H7 (cell line): ENCODE measurements at regions not wholly inside any gene's neighbourhood (a gene's known extent, or its start where the extent isn't known, plus 50 kb on each side); places are given as distances from the start of the nearest gene placed in this dataset.

ENCODE experiments used
- DNase-seq: peaks from one replicate; pipeline ENCODE4 v3.0.0; 2012
- H3K27me3 ChIP-seq: 2 replicates; pipeline ENCODE4 v1.6.0; 2011; ENCODE audit warnings: mild to moderate bottlenecking, low read length; ENCODE audit not compliant: control insufficient read depth, insufficient read depth
- H3K36me3 ChIP-seq: replicated peaks from 2 replicates; pipeline ENCODE4 v1.5.1; 2011; ENCODE audit warnings: low read length; ENCODE audit not compliant: control insufficient read depth, insufficient read depth
- H3K4me3 ChIP-seq: 2 replicates; pipeline ENCODE4 v1.5.1; 2011; ENCODE audit warnings: low read depth, mild to moderate bottlenecking, control low read depth, low read length, moderate library complexity; ENCODE audit not compliant: insufficient read depth

DNA sequence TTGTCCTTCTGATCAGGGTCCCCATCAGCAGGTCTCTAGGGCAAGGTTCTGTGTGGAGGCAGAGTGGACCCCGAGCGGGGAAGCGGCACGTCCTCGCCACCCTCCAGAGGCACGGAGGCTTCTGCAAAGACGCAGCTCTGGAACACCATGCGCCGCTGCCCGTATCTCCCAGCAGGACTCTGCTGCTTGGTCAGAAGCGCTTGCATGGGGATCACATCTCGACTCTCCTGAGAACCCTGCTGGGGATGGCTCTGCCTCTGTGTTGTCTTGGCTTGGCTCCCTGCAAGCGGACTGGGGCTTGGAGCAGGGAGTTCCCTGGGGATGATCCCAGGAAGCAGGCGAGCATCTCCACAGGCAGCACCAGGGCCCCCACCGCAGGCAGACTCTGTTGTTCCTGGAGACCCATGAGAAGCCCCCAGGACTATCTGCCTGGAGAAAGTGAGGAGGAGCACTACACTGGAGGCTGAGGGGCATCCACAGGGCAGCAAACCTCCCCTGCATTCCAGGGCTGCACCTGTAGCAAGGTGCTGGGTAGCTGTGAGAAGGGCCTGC lies 520.5 kb downstream of the GLRX3 start:
- Histone ChIP-seq H3K27me3 (no peaks in the 10 kb centered on the region), H3K4me3 (no peak overlapping the region), H3K36me3 (no peaks in the 10 kb centered on the region)
- DNase-seq: peak; percentile 36

DNA sequence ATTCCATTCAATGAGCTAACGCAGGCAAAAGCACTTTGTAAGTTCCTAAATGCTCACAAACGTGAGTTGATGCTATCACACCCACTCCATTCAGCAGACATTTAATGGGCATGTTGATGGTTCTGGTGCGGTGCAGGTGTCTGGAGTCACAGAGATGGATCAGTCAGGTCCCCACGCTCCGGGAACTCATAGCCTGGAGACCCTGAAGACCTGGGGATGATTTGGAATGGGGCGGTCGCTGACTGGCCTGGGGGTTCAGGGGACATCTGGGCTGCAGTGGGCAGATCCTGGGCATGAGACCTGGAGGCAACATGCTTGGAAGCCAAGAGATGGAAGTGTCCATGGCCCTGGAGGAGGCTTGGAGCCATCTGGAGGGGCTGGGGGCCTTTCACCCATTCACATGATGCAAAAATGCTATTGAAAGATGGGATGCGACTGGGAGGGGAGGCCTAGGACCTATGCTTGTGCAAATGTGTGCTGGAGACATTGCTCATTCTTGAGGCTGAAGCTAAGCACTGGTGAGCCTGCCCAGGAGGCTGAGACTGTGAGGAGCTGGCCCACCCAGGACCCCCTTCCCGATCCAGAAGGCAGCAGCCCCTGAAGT lies 522.6 kb downstream of the GLRX3 start:
- Histone ChIP-seq H3K27me3 (no peaks in the 10 kb centered on the region), H3K36me3 (no peaks in the 10 kb centered on the region), H3K4me3 (no peak overlapping the region)
- DNase-seq: no peak

DNA sequence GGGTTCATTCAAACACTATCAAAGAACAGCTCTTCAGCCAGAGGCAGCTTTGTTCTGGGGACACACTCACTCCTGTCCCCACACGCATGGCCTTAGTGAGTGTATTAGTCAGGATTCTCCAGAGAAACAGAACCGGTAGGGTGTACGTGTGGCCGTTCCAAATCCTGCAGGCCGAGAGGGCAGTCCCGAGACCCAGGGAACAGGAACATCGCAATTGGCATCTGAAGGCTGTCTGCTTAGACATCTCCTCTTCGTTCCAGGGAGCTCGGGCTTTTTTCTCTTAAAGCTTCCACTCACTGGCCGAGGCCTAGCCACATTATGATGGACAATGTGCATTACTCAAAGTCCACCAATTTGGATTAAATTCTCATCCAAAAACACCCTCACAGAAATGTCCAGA lies 523.3 kb downstream of the GLRX3 start:
- H3K36me3 ChIP-seq: no peaks in the 10 kb centered on the region
- no peak for DNase-seq
- H3K27me3 ChIP-seq: no peaks in the 10 kb centered on the region
- no peak overlapping the region for H3K4me3 ChIP-seq

DNA sequence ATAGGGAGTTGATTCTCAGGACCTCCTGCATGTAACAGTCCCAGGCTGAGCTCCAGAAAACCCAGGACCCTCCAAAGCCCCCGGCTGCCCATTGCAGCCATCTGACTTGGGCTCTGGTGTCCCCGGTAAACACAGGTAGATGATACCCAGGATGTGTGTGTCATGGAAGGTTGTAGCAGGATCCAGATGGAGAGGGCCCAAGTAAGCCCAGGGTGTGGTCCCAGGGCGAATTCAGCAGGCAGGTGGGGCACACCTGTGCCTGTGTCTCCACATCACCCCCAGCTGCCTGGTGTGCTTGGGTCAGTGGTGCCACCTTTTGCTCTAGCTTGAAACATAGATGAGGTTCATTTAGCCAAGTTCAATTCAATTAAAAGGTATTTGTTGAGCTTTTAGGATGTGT lies 524.1 kb downstream of the GLRX3 start:
- no peaks in the 10 kb centered on the region for H3K27me3 ChIP-seq
- H3K4me3 ChIP-seq: no peak overlapping the region
- DNase-seq: no peak
- no peaks in the 10 kb centered on the region for H3K36me3 ChIP-seq

DNA sequence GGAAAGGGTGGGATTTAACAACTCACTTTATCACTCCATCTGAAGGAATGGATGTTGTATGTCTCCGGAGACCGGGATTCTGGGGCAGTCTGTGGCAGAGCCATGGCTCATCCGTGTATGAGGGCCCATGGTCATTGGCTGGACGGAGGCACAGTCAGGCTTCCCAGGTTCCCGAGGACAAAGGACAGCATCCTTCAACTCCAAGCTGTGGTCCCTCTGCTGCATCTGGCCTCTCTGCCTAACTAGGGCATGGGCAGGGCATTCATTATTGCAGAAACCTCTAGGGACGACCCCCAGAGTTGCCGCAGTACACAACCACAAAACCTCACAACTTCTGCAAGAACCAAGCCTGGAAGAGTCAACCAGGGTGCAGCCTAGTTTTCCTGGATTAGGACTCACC lies 525.2 kb downstream of the GLRX3 start:
- DNase-seq: no peak
- no peak overlapping the region for H3K4me3 ChIP-seq
- no peaks in the 10 kb centered on the region for H3K36me3 ChIP-seq
- no peaks in the 10 kb centered on the region for H3K27me3 ChIP-seq

DNA sequence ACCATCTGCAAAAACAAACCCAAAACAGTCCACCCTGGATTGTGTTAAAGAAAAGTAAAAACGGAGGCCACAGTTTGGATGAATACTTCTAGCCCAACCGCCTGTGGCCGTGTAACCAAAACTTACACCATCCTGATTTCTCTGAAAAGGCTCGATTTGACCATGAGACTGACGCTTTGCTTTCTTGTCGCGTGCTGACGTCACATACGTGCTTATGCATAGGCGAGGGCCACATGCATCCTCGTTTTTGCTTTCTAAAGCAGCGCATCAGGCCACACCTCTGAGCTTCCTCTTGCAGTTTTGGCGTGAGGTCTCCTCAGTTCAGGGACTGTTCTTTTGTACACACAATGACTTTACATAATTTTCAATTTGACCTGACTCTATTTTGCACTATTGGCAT lies 526.6 kb downstream of the GLRX3 start:
- Histone ChIP-seq H3K36me3 (no peaks in the 10 kb centered on the region), H3K4me3 (no peak overlapping the region), H3K27me3 (no peaks in the 10 kb centered on the region)
- DNase-seq: no peak

DNA sequence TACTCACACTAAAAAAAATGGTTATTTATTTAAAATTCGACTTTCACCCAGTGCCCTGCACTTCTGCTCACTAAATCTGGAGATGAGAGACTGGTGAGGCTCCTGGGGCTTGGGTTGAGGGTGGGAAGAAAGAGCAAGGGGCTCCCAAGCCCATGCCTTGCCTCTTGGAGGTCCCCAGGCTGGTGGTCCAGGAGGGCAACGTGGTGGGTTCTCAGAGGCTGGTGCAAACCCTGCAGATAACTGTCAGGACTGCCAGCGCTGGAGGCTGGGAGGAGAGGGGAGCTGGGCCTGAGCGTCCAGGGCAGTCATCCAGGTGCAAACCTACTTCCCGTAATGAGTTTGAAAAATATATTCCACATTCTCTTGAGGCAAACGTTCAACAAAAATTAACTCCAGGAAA lies 528.3 kb downstream of the GLRX3 start:
- H3K36me3 ChIP-seq: no peaks in the 10 kb centered on the region
- H3K27me3 ChIP-seq: no peaks in the 10 kb centered on the region
- DNase-seq: no peak
- H3K4me3 ChIP-seq: no peak overlapping the region

DNA sequence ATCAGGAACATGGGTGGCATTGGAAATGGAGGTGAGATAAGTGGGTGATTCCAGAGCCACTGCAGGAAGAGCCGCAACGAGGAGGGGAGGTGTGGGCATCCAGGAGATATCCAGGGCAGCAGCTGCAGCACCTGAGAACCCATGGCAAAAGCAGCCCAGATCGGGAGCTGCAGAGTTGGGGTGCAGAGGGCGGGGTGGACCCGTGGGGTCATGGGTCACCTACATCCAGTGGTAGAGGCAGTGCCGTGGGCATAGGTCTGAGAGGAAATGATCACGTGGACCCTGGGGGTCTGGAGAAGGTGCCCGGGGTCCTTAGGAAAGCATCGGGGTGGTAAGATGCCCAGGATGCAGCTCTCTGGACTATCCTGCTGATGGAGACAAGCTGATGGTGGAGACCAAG lies 530.0 kb downstream of the GLRX3 start:
- Histone ChIP-seq H3K36me3 (no peaks in the 10 kb centered on the region), H3K27me3 (no peaks in the 10 kb centered on the region), H3K4me3 (no peak overlapping the region)
- no peak for DNase-seq

DNA sequence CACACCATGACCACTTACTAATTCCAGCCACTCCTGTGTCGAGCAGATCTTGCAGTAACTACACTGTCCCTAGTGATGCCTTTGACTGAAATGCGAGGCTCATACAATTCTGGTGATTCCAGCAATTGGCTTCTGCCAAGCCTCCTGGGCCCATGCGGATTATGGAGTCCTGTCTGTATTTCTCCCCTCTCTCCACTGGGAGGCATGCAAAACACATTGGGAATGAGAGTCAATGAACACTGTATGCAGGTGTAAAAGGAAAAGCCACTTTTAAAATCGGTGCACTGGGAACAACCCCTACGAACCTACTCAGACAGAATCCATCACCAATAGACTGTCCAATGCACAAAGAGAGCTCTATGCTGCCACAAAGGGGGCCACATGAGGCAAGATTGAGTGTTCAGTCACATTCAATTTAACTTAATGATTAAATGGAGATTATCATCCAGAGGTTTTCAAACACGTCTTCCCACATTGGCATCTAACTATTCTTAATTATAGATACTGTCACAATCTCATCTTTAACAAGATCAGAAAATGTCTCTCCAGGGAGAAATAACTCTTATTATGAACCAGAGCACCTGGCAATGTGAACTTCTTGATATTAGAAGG lies 550.6 kb downstream of the GLRX3 start:
- H3K36me3 ChIP-seq: no peaks in the 10 kb centered on the region
- no peaks in the 10 kb centered on the region for H3K27me3 ChIP-seq
- DNase-seq: peak; percentile 77

DNA sequence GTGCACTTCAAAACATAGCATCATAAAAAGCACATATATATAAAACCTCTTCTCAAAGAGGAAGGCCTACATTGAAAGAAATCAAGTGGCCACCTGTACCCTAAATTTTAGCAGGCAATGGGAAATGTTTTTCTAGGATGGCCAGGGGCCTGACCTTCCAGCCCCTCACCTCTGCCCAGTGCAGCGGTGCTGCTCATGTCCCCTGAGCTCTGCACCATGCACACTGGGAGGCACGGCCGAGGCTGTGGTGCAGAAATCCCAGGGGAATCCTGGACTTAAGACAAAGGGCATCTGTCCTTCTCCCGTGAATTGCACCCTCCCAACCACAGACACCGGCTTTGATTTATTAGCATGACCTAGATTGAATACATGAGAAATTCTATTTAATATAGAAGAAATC lies 551.4 kb downstream of the GLRX3 start:
- no peak overlapping the region for H3K4me3 ChIP-seq
- no peaks in the 10 kb centered on the region for H3K27me3 ChIP-seq
- no peaks in the 10 kb centered on the region for H3K36me3 ChIP-seq
- DNase-seq: no peak

More for the DNA sequence above, 550.6 kb downstream of the GLRX3 start:
- no peak overlapping the region for H3K4me3 ChIP-seq

DNA sequence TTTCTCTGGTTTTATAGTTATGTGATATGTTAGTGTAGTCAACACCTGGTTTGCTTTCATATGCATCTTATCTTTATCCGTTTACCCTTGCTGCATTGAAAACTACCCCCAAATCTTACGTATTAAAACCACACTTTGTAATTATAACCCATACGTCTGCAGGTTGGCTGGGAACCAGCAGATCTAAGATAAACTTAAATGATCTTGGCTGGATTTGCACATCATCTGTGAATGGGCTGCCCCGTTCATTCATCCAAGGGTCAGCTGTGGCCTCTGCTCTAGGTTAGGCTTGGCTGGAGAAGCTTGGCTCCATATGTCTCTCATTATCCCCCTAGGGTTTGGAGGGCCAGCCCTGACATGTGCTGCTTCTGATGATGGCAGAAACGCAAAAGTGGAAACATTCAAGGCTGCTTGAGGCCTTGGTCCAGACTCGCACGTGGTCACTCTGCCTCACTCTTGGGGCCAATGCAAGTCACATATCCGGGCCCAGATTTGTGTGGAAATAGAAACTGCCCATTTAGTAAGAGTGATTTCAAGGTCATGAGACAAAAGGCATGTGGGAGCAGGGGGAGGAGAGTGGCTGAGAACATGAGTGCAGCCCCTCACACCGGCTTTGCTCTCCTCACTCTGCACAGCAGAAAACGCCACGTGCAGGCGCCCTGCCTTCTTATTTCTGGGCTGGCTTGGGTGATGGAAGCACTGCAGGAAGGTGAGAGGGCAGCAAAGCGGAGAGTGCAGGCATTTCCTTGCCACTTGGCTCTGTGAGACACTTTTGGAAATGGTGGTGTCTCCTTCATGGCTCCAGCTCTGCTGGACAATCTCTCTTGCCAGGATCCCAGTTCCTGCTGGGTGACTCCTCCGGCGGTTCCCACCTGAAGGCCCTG lies 553.8 kb downstream of the GLRX3 start:
- no peaks in the 10 kb centered on the region for H3K27me3 ChIP-seq
- no peak for DNase-seq
- H3K4me3 ChIP-seq: no peak overlapping the region
- H3K36me3 ChIP-seq: no peaks in the 10 kb centered on the region

DNA sequence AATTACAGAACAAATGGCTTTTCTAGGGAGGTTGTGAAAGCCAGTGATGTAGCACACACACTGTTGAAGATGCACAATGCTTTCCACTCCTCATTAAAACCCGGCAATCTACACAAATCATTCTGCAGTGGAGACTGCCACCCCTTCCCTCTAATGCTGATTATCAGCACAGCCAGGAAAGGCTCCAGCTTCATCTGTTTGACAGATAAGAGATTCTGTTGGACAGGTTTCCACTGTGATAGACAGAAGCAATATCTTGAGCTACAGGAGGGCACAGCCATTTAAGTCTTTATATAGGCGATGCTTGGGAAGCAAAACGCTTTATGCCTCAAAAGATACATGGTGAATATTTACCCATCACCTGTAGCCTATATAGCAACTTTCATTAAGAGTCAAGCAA lies 555.6 kb downstream of the GLRX3 start:
- H3K27me3 ChIP-seq: no peaks in the 10 kb centered on the region
- no peak overlapping the region for H3K4me3 ChIP-seq
- H3K36me3 ChIP-seq: no peaks in the 10 kb centered on the region
- DNase-seq: no peak

DNA sequence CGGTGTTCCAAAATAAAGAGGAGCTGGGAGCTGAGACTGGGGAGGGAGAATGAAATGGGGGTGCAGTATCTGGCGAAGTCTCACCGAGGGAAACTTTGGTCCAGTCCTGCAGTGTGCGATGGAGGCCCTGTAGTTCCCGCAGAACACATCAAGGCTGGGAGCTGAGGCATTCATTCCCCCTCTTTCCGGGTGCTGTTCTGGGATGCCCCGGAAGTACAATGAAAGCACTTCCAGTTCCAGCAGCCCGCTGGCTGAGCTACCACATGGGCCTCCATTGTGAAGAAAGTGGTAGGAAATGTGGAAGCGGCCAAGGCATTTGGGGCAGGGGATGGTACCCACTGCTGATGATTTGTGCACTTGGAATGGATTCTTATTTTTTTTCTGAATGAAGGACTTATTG lies 560.7 kb downstream of the GLRX3 start:
- Histone ChIP-seq H3K4me3 (no peak overlapping the region), H3K36me3 (no peaks in the 10 kb centered on the region), H3K27me3 (no peaks in the 10 kb centered on the region)
- DNase-seq: no peak

DNA sequence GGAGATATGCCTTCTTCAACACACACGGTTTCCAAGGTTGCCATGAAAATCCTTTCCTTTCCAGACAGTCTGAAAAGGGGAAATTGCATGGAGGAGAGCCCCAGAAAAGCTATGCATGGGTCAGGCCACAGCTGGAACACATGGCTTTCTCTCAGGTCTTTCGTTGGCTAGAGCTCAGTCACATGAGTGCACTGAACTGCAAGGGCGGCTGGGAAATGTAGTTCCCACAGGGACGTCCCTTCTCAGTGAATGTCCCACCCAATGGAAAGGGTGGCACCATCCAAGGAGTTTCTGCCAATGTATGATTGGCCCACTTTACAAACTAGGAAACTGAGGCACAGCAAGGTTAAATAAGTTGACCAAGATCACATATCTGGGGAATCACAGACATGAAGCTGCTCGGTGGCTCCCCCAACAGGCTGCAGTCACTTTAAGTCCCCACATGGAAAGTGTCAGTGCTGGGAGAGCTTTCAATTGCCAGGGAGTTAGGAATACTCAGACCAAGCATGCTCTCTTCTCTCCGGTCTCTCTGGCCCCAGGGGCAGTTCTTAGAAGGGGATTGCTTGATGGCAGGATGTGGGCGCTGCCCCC lies 571.3 kb downstream of the GLRX3 start:
- H3K36me3 ChIP-seq: no peaks in the 10 kb centered on the region
- no peaks in the 10 kb centered on the region for H3K27me3 ChIP-seq
- H3K4me3 ChIP-seq: no peak overlapping the region
- no peak for DNase-seq
